ENCODE measurements at regions not wholly inside any gene's neighbourhood (a gene's known extent, or its start where the extent isn't known, plus 50 kb on each side); places are given as distances from the start of the nearest gene placed in this dataset.

DNA sequence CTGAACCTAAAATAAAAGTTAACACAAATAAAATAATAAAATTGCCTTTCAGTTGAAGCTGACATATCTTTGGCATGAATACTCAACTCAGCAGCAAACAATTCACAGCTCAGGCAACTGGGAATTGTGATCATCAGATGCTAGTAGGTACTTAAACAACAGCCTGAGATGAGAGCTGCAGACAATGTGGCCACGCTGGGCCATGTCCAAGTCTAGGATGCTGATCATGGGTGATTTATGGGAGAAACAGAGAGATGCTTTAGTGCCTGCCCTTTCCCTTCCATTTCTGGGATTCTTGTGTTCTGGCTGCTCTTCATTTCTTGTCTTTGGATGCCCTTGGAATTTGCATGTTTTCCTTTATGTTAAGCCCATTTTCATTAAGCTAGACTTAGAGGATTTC is 212.4 kb upstream of the CWC22 start:
- TF ChIP-seq, protein P1, sequence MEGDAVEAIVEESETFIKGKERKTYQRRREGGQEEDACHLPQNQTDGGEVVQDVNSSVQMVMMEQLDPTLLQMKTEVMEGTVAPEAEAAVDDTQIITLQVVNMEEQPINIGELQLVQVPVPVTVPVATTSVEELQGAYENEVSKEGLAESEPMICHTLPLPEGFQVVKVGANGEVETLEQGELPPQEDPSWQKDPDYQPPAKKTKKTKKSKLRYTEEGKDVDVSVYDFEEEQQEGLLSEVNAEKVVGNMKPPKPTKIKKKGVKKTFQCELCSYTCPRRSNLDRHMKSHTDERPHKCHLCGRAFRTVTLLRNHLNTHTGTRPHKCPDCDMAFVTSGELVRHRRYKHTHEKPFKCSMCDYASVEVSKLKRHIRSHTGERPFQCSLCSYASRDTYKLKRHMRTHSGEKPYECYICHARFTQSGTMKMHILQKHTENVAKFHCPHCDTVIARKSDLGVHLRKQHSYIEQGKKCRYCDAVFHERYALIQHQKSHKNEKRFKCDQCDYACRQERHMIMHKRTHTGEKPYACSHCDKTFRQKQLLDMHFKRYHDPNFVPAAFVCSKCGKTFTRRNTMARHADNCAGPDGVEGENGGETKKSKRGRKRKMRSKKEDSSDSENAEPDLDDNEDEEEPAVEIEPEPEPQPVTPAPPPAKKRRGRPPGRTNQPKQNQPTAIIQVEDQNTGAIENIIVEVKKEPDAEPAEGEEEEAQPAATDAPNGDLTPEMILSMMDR (conservative IDR thresholded peaks at IDR 0.05; ENCODE audit: low read depth, low read length): no peak
- TF ChIP-seq EZH2 (IDR thresholded peaks at IDR 0.05; ENCODE audit: borderline replicate concordance, low read depth, low read length, poor library complexity, severe bottlenecking): no peak

All from A673 (cell line).